HPDE6-E6E7 (cell line): ENCODE measurements at regions not wholly inside any gene's neighbourhood (a gene's known extent, or its start where the extent isn't known, plus 50 kb on each side); places are given as distances from the start of the nearest gene placed in this dataset.

Experiments used
- DNase-seq: peaks from one replicate; pipeline ENCODE4 v3.0.0; 2011; ENCODE audit warnings: missing footprints; ENCODE audit errors: extremely low spot score

DNA sequence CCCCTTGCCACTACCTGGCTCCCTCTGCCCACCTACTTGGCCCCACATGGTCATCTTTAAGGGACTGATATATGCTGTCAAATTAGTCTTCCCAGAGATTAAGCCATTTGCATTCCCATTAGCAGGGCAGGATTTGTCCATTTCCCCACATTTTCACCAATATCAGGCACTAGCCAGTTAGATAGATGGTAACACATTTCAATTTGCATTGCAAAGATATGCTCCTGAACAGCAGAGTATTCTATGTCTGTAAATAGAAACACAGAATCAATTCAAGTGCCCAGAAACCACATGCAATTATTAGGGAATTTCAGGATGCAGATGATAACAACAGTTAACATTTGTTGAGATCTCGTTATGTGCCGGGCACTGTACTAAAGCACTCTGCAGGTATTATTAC lies 92.6 kb upstream of the IL12B start:
- no peak for DNase-seq

DNA sequence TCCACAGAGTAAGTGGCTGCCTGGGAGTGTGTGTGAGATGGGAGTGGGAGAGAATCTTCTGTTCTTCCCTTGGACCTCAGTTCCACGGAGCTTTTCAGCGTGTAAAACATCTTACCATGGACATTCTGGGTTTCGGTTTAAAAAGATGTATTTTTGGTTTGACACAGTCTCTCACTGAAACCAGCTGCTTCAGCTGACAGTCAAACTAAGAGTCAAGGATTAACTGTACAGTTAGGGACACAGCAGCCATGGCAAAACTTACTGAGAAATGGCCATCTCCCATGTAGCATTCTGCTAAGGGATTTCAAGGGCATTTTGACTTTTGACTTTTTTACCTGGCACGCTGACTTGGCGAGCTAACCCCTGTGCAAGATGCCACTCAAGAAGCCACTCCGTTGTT lies 93.8 kb upstream of the IL12B start:
- DNase-seq: no peak

DNA sequence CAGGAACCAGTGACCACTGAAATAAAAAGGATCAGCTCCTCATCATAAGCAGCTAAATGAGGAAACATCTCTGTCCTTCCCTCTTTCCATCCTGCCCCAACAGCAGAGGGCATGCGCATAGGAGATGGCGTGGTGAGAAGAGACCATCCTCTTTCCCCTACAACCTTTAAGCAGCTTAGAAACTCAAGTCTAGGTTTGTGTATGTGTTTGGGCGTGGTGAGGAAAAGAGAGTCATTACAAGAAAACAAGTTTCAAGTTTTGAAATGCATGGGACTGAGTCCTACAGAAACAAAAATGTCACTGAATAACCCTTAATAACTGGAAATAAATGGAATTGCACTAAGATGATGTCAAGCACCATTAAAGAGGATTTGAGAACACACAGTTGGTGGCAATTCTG lies 96.4 kb upstream of the IL12B start:
- no peak for DNase-seq

DNA sequence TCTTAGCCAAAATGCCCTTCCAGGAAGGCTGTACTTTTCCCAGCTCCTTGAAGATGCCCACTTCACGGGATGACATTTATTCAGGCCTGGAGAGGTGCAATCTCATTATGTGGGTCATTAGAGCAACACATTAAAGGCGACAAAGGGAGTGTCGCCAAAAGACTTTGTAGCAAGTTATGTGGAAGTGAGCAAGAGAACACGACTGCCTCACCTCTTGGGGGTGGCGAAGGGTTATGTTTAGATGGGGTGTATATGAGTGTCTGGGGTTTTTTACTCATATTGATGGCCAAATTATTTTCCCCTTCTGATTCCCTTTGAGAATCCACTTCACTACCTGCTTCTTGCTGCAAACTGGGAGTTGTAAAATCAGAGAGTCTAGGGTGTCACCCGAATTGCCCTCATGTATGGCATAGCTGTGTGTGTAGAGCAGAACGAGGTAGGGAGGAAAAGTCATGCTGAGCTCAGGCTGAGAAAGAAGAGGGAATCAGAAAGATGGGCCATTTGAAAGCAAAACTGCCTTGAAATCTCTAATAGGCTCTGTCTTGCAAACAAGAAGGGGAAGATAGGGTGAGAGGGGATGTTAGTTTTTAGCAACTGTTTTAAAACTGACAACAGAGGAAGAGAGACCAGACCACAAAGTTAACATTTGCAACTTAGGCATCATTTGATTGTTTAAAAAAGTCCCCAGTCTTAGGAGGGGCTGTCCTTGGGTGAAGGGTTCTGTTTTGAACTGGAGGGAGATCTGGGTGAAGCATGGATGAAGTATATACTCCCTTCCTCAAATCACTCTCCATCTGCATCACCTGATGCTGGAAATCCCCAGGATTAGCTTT lies 97.1 kb upstream of the IL12B start:
- DNase-seq: no peak

DNA sequence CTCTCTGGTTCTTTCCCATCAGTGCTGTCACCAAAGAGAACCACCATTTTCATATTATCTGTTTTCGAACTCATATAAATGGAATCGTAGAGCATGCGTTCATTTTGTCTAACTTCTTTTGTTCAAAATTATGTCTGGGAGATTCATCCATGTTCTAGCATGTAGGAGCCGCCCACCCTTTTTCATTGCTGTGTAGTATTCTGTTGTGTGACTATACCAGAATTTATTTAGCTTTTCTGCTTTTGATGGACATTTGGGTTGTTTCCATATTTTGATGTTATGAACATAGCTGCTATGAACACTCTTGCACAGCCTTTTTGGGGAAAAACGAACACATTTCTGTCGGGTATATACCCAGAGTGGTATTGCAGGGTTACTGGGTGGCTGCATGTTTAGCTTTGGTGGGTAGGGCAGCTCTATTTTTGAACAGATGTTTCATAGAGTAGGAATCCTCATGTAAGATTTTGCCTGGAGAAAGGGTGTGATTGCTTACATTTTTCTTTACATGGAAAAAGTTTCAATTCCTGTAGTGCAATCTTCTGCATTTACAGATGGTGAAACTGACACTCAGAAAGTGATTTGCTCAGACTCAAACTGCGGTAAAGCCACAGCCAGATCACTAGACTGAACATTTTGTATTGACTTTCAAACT lies 100.2 kb upstream of the IL12B start:
- no peak for DNase-seq

DNA sequence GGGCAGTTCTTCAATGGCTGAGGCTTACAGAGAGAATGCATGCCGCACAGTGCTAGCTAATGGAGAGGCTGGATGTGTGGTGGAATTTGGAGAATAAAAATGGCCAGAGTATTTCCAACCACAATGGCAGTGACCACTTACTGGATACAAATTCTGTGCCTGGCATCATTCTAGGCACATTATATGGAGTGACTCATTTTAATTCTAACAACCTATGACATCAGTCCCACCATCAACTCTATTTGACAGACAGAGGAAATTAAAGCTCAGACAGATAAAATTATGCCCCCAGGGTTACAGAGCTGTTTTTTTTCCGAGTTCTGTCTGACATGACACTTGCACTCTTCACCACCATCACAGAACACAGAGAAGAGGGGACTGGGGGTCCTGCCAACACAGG lies 105.6 kb upstream of the IL12B start:
- DNase-seq: no peak

DNA sequence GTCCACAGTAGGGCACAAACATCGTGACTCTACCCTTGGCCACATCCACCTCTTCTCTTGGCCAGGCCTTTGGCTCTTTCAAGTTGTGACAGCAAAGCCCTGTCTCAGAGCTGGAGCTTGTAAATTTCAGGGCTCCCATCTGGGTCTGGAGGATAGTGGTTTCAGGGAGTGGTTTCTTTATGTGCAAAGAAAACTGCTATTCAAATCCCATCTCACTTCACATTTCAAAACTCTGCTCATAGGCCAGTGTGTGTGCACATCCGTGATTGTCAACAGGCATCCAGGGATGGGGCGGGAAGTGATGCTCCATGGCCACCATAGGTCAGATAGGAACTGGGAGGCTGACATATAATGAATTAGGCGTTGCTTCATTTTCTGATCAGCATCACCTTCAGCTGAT lies 107.8 kb upstream of the IL12B start:
- DNase-seq: no peak

DNA sequence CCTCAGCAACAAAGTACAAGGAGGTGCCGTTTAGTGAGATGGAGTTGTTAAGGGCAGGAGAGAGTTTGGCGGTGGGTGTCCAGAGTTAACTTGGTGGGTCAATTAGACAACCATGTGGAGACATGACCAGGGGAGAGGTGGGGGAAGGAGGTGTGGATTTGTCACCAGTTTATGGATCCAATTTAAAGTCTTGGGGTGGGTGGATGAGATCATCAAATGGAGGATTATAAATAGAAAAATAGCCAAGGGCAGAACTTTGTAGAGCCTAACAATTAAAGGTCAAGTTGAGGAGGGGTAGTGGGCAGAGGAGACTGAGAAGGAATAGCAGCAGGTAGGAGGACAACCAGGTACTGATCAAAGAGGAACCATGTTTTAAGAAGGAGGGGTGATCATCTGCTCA lies 108.7 kb upstream of the IL12B start:
- no peak for DNase-seq

DNA sequence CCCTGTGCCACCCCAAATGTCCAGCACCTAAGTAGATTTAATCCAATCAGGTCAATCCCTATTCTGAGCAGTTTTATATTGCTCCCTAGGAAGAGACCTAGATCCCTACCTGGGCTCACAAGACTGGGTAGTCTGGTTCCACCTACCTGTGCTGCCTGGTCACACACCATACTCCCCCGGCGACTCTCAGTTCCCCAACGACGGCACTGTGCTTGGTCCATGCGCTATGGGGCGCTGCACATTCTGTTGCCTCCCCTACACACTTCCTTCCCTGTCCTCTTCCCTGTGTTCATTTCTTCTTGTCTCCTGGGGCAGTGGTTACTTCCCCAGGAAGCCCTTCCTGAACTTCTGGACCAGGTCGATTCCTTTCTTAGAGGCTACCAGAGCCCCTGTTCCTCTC lies 109.9 kb upstream of the IL12B start:
- DNase-seq: no peak

DNA sequence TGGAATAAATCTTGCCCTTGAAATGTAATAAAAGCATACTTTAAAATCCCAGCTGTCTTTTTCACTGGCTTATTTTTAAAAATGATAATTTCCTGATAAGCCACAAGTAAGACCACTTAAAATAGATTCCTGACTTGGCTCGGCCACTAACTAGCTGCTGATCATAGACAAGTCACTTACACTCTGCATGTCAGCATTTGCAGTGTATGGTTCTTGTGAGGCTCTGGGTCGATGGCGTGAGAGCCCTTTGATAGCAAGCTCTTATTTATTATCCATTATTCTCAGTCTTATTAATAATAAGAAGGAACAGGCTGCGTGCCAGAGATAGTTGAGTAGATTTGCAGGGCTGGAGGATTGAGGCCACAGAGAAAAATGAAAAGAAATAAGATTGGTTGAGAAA lies 110.7 kb upstream of the IL12B start:
- DNase-seq: no peak

DNA sequence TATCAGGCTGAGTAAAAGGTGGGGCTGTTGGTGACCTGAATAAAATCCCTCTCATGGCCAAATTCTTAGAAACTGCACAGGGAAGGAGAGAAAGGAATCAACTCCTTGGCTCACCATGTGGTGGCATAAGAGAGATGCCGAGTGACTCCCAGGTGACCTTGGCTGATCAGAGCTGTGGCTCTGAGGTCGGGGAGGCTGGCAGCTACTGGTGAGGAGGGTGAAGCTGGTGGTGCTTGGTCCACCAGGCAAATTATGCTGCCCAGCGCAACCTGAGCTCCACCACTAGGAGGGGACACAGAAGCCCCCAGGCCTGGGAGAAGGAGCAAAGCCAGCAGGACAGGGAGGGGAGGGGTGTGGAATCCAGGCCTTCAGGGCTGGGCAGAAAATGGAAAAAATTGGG lies 111.2 kb upstream of the IL12B start:
- DNase-seq: peak; percentile 29

DNA sequence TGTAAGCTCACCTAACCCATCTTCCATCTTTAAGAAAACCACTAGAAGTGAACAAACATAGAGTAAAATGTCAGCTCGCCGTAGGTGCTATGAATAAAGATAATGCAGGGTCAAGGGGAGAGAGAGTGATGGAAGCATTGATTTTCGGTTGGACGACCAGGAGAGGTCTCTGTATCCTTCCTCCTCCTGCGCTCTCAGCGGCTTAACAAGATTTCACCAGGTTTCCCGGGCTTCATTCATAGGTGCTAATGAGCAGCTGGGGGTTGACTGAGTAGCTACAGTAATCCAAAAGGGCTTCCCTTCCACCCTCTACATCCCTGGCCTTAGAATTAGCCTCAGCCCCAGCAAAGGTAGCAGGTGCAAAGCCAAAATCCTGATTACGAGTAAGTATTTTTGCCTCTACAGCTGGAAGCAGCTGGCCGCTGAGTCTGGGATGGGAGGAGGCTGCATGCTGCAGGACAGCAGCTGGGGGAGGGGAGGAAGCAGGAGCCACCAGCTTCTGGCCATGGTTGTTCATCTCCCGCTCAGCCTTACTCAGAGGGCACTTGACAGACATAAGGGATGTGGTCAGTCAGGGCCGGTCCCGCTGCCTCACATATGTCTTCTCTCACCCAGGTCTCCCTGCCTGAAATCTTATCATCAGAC lies 112.0 kb upstream of the IL12B start:
- no peak for DNase-seq

DNA sequence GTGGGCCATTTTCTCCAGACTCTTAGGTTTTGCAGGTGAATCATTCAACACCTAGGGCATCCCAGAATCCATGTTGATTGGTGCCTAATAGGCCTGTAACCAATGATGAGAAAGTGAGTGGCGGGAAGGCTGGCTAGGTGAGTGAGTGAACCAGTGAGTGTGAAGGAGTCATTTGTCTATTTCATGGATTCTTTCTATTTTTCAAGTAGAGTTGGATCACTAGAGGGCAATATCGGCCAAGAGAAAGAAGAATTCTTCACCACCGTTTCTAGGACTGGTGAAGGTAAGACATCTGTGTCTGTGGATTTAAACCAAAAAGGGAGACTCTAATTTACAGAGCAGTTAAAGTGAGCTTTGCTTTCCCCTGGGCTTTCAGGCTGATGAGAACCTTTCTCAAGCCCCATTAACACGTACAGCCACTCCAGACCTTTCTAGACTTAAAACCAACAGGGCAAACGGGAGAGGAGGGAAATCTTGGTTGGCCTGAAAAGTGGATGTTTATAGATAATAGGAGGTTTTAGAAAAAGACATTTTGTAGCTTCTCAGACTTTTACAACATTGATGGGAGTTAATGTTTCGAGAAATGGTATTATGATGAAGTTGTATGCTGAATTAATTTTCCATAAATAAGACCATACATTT lies 114.3 kb upstream of the IL12B start:
- DNase-seq: peak; percentile 56

DNA sequence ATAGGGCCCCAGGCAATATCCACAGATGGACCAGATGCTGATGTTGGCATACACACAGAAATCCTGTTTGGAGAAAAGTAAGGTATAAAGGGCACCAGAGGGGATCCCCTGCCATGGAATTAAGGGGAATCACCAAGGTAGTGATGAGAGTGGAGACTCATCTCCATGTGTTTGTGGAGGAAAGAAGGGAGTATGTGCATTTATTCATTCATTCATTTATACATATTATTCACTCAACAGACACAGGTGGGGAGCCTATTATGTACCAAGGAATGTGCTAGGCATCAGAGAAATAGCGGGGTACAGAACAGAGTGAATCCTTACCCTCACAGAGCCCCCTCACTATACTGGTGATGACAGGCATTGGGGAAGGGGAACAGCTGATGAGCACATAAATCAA lies 116.8 kb upstream of the IL12B start:
- DNase-seq: no peak

DNA sequence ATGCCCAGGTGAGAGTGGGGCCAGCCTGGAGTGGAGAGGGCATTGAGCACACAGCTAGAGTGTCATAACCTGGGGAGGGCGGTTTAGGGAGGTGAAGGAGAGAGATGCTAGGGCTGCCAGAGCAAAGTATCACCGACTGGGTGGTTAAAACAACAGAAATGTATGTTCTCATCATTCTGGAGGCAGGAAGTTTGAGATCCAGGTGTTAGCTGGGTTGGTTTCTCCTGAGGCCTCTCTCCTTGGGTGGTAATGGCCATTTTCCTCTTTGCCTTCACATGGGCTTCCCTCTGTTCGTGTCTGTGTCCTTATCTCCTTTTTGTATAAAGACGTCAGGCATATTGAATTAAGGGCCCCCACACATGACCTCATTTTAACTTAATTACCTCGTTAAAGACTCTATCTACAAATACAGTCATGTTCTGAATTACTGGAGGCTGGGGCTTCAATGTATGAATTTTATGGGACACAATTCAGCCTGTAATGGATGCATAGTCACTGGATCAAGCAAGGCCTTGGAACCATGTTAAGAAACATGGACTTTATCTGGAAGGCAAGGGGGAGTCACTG lies 118.6 kb upstream of the IL12B start:
- DNase-seq: no peak

DNA sequence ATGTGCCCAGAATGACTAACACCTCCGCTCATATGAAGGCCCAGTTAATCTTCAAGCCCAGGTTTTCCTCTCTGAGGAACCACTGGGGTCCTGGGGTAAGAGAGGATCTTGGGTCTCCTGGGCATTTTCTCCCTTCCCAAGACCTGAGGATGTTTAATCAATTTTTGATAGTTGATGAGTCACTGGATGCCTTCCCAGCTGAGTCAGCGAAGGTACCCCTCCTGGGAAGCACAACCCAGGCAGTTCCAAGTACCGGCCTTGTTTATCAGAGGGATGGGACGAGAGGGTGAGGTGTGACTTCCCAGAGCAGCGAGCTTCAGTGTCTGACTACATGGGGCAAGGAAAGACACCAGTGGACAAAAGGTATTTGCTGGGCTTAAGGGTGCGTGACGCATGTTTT lies 119.6 kb upstream of the IL12B start:
- peak; percentile 43 for DNase-seq

DNA sequence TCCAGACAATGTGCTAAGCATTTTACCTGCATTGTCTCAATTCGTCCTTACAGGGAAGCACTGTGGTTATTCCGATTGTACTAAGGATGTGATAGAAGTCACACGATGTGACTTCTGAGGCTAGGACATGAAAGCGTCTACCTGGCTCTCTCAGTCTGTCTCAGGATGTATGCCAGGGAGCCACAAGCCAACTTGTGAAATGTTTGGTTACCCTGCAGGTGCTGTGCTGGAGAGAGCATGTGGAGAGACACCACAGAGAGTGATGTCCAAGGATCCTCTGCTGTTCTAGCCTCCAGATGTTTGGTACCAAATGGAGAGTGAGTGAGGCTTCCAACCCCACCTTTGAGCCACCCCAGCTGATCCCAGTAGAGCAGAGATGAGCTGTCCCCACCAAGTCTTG lies 120.1 kb upstream of the IL12B start:
- DNase-seq: no peak

DNA sequence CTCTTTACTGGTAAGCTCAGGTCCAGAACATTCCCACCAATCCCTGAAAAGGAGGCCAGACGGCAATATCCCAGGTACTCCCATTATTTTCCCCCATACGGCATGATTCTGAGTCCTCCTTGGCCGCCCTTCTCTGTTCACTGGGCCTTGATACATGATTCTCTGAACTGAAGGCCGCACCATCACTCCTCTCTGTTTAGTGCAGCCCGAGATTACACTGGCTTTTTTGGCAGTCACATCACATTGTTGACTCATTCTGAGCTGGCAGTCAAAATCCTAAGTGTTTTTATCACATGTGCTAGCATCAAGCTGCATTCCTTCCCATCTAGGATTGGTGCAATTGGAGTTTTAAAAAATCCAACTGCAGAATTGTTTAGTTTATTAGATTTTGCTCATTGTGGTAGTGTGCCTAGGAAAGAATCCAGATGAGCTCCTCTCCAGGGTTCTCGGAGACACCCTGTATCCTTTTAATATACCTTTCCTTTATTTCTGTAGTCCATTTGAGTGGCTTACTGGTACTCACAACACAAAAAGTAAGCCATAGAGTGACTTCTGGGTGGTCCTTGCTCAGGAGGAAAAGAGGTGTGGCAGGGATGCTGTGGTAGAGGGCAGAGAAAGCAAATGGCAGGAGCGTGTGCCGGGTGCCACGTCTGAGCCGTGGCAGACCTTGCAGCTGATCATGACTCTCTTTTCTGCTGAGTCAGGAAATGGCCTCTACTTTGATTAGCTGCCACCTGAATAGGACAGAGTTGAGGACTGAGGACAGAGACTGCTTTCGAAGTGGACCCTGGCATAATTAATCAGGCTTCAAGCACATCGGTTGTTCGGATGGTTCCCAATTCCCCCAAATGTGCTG lies 121.1 kb upstream of the IL12B start:
- peak; percentile 54 for DNase-seq

DNA sequence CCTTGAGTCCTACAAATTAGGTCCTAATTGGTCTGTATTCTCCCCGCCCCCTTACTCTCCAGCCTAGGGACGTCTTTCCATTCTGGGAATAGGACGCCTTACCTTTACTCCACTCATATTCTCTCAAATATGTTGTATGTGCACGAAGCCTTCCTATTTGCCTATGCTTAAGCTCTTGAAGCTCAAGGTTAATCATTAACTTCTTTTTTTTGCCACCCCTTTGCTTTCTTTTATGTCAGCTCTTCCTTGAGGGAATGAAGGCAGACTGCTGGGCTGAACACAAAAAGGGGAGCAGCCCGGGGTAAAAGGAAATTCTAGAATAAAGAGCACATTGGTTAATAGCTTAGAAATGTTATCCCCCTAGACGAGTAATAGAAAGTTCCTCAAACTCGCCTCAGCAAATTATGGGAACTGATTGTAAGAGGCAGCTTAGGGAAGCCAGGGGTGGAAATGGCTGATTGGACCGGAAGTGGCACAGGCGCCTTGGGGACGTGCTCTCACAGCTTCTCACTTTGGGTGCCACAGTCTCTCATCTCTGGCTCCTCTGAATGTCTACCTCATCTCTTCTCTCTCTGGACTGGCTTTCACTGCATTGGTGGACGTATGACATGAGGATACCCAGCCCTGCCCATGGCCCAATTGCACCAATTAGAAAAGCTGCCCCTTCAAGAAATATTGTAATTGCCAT lies 122.3 kb upstream of the IL12B start:
- DNase-seq: no peak

DNA sequence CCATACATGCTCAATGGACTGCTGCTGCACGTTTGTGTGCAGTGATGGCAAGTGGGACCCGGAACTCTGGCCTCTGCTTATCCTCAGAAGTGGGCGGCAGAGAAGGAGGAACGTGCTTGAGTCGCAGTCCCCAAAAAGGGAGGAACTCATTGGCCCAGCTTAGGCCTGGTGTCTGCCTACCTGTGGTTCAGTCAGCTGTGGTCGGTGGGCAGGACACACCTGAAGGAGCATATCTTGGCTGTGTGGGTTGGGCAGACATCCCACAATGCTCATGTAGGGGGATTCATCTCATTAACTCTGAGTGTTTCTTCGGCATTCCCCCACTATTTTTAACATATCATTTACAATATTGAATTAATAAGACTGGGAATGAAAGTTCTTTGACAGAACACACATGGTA lies 122.9 kb upstream of the IL12B start:
- no peak for DNase-seq

DNA sequence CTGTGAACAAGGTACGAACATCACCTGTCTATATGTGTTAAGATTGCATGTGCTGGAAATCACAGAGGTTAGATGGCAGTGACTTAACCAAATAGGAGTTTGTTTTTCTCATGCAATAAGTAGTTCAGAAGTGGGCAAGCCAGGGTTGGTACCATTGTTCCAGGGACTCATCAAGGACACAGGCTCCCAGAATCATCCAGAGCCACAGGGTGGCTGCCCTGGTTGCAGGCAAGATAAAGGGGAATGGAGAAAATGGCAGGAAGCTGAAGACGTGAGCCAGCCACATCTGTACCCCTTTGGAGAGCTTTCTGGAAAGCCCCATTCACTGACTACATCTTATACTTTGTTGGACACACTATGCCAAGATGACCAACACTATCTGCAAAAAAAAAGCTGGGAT lies 126.0 kb upstream of the IL12B start:
- no peak for DNase-seq
